Stimulated activated CD8-positive, alpha-beta memory T cell treated with anti-CD3 and anti-CD28 coated beads, Interleukin-15, amount 100 ng/mL, for 24 hours (primary cell): ENCODE measurements at regions not wholly inside any gene's neighbourhood (a gene's known extent, or its start where the extent isn't known, plus 50 kb on each side); places are given as distances from the start of the nearest gene placed in this dataset.

ENCODE experiments used
- DNase-seq: peaks from one replicate; pipeline ENCODE4 v3.0.0-alpha.2; 2020; ENCODE audit warnings: low read depth

DNA sequence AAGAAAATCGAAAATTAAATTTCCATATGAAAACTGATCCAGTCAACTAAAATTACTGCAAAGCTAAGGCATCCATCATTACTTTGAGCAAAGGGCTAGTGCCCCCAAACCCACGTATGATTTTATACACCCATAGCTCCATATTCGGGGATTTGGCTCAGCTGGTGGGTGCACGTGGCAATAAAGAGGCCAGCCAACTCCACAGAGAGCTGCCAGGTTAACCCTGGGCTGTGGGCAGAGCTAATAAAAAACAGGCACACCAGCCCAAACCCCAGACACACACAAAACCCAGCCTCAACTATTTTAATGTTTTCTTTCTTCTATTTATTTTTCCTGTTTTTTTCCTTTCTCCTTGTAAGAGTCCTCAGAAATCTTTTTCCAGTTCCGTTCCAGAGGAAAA is 151.3 kb upstream of the SOX11 start:
- no peak for DNase-seq

DNA sequence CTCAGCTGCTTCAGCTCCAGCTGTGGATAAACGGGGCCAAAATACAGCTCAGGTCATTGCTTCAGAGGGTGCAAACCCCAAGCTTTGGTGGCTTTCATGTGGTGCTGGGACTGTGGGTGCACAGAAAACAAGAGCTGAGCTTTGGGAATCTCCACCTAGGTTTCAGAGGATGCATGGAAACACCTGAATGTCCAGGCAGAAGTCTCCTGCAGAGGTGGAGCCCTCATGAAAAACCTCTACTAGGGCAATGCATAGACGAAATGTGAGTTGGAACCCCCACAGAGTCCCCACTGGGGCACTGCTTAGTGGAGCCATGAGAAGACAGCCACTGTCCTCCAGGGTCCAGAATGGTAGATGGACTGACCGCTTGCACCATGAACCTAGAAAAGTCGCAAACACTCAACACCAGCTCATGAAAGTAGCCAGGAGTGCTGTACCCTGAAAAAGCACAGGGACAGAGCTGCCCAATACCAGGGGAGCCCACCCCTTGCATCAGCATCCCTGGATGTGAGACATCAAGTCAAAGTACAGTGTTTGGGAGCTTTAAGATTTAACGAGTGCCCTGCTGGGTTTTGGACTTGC is 147.9 kb upstream of the SOX11 start:
- DNase-seq = no peak

DNA sequence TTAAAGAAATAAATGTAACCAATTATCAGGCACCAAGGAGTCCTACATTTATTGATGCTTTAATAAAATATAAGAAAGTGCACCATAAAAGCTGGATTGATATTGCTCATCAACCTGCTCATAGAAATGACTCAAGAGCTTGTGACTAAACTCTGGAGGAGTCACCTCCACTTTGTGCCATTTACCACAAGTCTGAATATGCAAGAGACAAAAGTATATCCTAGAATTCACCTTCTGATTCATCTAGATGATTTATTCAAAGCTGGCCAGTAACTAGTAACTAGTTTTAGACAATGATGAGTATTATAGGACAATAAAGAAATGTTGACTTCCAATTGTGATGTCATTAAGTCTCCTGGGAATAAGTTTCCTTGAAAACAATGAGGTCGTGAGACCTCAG is 146.0 kb upstream of the SOX11 start:
- DNase-seq = no peak

DNA sequence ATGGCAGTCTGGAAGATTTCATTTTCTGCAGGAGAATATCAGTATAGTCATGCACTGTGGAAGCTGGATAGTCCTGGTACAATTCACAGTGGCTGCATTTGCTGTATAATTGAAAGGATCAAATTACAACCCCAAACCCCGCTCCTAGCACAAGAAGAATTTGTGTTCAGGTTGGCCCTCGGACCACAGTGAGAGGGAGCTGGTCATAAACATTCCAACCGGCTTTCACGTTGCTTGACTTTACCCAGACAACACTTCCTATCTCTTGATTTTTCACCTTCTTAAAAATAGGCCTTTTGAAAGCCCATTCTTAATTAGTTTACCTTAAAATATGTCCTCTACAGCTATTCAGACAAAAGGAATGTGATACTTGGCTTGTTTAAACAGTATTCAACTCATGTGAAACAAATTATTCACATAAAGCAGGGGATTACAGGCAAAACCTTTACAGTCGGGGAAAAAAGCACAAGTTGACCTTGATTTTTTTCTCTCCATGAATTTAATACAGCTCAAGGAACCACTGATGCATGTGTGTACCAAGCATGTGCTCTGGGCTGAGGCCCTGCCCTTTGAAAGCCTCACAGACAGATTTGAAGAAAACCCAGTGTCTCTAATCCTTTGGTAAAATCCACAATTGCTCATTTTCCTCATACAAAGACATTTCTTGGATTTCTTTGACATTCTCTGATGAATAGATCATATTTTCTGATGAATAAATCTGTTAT is 143.0 kb upstream of the SOX11 start:
- no peak for DNase-seq

DNA sequence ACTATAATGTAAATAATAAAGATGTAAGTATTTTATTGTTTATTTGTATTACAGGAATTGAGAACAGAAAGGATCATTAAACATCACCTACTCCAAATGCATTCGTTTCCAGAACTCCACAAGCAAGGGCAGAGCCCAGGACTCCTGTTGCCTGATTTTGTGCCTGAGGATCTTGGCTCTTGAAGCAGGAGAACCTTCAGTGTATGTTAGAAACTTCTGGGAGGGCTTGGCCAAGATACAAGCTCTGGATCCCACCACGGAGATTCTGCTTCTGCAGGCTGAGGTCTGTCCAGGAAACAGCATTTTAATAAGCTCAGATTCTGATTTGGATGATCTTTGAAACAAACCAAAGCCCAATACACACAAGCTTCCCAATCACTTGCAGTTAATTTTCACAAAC is 142.4 kb upstream of the SOX11 start:
- no peak for DNase-seq

DNA sequence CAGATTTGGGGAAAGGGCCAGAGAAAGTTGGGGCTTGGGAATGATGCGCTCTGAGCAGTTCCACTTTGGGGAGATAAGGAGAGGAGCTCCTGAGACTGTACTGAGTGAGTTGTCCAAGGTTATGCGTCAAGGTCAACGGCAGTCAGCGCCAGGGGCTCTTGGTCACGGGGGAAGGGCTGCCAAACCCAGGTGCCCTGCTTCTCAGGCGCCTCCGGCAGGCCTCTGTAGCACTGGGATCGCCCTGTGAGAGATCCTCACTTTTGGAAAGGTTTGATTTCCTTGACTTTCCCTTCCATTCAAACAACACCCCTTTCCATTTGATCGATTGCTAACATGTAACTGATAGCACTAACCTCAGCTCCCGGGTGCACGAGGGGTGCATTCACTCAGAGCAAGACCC is 136.5 kb upstream of the SOX11 start:
- no peak for DNase-seq

DNA sequence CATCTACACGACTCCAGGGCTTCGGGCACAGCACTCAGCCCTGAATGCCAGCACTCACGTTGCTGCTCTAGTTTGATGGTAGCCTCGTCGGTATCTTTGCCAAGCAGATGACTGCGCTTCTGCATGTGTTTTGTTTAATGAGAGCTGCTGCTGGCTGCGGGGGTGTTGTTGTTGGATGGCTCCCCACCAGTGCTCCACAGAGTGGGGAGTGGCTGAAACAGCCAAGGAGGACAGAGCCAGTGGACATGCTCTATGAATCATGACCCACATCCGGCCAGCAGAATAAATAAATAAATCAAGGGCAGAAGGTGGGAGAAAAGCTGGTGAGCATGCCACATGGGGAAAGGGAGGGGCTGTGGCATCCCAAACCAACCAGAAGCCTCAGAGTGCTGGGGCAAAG is 131.2 kb upstream of the SOX11 start:
- DNase-seq = no peak

DNA sequence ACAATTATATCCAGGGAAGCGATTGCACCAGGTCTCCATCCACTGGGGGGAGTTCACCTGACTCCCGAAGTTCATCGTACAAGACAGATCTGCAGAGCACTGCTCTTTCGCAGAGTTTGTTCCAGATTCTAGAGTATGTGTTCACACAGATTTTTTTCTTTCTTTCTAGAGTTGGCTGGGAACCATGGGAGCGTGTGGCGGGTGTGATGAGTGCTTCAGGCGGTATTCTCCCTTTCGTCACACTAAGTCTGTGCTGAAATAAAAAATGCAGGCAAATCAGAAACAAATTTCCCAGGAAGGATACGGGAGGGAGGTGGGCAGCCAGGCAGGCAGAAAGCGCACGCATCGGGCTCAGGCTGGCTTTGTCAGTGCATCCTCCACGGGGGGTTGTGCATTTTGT is 129.8 kb upstream of the SOX11 start:
- DNase-seq = no peak

DNA sequence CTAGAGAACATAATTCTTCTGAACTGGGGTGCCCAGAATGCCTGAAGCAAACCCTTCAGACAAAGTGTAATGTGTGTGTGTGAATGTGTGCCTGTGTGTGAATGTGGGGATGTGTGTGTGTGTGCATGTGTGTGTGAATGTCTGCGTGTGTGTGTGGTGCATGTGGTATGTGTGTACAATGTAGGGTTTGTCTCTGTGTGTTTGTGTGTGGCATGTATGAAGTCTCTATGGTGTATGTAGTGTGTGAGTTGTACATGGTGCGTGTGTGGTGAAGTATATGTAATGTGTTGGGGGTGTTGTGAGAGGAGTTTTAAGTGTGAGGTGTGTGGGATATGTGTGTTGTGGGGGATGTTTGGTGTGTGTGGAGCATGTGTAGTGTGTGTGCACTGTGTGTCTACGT is 129.3 kb upstream of the SOX11 start:
- no peak for DNase-seq

DNA sequence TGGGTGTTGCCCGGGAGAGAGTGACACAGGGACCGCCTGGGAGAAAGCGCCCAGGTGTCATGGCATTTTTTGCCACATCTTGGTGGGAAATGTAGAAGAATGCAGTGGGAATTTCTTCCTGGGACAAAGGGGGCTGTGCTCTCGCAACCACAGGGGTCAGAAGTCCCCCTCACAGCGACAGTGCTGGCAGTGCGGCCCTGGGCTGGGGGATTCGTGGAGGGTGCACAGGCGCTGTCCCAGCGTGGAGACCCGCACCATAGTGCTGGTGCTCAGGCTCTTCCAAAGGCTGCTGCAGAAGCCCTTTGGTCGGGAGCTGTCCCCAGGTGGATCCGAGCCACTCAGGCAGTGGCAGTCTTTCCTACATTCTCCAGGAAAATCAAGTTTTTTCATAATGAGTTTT is 128.8 kb upstream of the SOX11 start:
- no peak for DNase-seq

DNA sequence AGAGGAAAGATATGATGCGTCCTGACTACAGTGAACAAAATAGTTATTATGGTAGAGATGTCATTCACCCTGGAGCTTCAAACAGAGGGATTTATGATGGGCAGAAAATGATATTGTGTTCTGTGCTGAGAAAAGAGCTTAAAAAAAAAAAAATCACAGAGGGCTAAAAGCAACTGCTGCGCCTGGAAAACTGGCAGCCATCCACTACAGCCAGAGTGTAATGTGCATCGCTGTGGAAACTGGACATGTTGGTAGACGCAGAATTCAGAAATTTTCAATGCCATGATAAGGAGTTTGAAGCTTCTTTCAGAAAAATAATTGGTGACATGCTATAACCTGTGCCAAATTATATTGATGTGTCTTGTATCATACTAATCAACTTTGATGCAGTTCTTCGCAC is 122.9 kb upstream of the SOX11 start:
- DNase-seq = no peak

DNA sequence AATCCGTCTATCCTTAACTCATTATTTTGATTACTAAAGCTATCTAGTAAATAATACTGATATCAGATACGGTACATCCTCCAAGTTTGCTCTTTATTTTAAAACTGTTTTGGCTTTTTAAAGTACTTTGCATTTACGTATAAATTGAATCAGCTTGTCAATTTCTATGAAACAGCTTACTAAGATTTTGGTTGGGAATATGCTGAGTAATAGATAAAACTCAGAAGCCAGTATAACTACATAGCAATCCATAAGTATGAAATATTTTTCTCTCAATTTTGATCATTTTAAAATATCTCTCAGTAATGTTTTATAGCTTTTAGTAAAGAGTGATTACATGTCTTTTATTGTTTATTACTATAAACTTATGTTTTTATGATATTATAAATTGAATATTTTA is 116.2 kb upstream of the SOX11 start:
- no peak for DNase-seq

DNA sequence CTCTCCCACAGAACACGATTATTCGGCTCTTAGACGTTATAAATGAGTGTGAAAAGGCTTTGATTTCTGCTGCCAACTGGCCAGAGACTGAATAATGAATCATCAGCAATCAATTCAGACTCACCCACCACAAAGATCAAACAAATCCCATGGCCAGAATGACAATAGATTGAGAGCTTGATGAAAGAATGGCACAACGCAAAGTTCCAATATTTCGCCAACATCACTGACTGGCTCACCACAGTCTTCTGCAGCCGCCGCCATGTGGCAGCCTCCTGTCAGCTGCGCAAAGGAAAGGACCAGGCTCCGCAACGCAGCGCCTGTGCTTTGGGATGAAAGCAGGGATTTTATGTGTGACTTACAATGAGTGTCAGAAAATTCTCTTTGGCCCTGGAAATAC is 104.4 kb upstream of the SOX11 start:
- DNase-seq = no peak

DNA sequence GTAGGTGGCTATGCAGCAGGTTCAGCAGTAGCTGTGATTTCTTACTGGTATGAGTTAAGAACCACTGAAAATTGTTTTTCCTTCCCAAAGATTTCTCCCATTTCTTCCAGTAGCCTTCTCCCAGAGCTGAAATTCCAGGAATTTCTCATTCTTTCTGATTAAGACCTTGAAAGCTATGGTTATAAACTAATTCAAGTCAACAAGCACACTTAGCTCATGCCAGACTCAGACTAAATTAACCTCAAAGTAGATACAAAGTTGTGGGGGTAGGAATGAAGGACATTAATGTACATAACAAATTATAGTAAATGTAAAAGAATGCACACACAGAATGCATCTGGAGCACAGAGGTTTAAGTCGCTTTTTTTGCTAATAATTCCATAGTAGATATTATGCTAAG is 103.6 kb upstream of the SOX11 start:
- no peak for DNase-seq

DNA sequence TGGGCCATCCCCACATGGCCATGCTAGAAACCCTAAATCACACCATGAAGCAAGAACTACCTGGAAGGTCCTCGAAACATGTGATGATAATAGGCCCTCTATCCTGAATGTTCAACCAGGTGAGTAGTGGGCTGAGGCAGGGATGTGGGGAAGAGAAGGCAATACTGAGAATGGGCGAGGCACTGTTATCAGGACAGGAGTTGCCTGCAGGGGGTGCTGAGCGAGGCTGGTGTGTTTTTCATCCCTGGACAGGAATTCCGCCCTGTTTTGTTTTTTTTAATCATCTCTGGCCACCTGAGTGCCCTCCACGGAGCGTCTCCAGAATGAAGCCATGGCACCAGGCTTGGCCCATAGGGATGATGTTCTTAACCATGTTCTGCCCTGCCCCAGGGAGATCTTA is 103.0 kb upstream of the SOX11 start:
- DNase-seq = no peak

DNA sequence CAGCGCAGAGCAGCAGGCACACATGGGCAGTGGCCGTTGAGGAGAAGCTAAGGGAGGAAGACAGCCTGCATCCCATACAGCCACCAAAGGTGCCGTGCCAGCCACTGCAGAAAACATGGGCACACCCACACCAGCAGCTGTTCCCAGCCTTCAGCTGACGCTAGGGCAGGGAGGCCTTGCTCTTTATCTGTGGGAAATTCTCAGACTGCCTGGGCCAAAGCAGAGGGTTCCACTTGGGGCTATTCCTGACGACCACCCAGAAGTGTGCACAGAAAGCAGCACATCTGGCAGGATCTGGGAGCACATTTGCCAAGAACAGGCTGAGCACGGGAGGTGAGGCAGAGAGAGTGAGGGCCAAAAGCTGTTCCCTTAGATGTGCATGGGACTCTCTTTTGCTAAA is 101.3 kb upstream of the SOX11 start:
- no peak for DNase-seq

DNA sequence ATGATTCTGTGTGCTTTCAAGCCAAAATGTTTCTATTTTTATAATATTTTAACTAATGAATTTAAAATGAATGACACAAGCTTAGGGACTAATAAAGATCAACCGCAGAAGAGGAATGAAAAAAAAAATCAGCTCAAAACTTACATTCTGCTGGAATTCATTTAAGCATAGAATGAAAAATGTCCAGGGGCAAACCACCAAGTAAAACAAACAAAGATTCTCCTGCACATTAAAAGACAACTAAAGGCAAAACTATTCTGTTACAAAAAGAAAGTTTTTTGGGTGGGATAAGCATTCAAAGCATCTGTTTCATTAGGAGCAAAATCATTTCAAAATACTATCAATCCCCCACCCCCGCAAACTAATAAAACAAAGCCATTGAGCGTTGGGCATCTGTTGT is 99.3 kb upstream of the SOX11 start:
- DNase-seq = no peak

DNA sequence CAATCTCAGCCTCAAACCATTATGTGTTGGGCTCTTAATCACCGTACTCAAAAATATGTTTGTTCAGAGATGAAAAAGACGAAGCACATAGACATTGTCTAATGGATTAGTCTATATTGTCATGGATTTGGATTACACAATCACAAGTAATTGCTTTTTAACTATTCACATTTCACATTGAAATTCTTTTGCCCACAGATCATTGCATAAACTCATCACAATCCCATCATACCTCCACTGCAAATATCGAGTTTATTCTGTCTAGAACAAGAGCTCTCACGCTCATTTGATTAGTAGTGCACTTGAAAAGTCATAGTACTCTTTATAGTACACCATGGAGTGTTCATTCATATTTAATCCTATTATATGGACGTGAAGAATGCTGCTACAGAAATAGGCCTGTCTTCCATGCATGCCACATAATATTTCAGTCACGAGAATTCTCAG is 97.9 kb upstream of the SOX11 start:
- no peak for DNase-seq

DNA sequence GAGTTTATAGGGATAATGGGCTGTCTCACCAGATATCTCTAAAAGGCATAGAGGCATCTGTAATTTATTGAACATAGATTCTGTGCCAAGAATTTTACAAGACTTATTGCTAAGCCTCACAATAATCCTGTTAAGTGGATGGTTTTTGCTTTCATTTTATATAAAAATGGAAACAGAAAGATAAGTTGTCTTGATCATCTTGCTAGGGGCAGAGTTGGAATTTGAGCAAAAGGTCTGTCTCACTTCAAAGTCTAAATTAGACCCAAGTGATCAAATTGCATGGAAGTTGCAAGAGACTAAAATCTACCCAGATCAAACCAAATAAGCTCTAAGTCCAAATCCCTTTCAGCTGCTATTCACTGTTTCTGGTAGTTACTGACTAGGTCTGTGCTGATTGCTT is 95.3 kb upstream of the SOX11 start:
- no peak for DNase-seq

DNA sequence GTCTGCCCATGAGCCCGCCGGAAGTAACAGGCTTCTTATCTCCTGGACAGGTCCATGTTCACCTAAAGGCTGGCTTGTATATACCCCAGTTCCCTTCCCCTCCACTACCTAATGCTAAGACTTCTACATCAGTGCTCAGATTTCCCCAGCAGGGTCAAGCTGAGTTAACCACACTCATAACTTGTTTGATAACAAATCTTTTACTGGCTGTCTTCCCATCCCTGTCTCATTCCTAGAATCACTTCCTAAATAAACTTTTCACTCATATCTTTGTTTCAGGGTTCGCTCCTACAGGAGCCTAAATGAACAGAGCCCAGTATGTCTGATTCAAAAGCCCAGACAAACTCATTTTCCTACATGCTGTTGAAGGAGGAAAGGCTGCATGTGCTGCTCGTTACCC is 94.0 kb upstream of the SOX11 start:
- no peak for DNase-seq

DNA sequence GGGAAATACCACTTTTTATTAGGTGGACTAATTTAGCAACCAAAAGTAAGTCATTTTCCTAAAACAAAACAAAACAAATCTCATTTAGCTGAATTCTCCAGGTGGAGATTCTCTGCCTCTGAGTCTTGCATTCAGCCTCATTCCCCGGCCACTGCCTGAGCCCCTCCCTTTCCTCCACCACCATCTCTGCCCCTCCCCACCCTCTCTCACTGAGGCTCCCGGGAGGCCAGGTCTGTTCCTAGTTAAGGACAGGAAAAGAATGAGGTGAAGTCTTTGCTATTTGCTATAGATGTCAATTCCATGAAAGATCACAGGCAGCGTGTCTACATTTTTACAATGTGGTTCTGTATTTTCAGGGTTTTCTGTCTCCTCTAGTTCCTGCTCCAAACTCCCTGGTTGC is 83.0 kb upstream of the SOX11 start:
- no peak for DNase-seq

DNA sequence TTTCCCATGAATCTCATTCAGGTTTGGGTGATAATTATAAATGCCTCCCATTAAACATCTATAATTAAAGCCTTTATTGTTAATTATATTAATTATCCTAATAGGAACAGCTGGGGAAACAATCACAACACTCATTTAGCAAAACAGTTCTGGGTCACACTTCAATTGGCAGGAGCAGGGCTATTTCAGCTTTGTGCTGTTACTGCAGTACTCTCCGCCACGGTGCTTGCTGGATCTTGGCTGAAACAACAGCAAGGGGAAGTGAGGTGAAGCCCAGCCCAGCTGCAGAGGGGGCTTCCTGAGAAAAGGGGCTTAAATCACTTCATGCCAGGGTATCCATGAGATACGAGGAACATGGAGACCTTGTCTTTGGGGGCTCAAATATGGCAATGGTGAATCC is 79.5 kb upstream of the SOX11 start:
- no peak for DNase-seq

DNA sequence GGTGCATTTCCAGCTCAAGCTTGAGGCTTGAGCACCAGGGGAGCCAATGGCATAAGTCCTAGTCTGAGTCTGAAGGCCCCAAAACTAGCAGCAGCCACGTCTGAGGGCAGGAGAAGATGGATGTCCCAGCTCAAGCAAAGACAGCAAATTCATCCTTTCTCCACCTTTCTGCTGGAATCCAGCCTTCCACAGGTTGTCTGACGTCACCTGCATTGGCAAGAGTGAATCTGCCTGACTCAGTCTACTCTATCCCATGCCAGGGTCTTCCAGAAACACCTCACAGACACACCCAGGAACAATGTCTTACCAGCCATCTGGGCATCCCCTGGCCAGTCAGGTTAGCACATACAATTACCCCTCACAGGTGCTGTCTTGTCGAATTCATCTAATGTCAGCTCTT is 76.2 kb upstream of the SOX11 start:
- no peak for DNase-seq

DNA sequence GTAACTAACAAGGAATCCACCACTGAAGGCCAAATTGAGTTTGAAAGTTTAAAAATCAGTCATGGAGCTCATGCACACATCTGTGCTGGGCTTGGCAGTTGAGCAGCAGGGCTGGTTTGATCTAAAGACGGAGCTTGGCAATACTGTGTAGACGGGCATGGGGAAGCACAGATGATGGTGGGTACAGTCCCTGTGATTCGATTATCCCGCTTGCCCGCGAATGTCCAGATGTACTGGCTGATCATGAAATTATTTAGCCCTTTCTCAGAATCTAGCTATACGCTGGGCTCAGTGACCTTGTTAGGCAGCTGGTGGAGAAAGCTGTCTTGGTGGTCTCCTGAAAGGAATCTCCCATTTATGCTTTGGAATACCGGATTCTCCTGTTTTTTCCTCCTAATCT is 74.8 kb upstream of the SOX11 start:
- no peak for DNase-seq
